IMR-90 (cell line): ENCODE measurements at regions not wholly inside any gene's neighbourhood (a gene's known extent, or its start where the extent isn't known, plus 50 kb on each side); places are given as distances from the start of the nearest gene placed in this dataset.

Experiments used
- ATAC-seq: fragments of 200-7000 bp; cut with Tn5 transposase; 2 replicates; pipeline ENCODE4 v1.9.1; 2020; ENCODE audit warnings: low read depth, mild to moderate bottlenecking, moderate library complexity
- BruUV-seq: library from RNA; stranded (reverse); fragments of 400-500 nt; replicated peaks from 2 replicates; lab custom pipeline; 2021; lab: Mats Ljungman, UMichigan
- CTCF ChIA-PET: fragments of 300-600 bp; formaldehyde crosslinking; extraction: SDS; loops from one replicate; lab custom pipeline; 2021; ENCODE audit warnings: antibody characterized with exemption; lab: Yijun Ruan, JAX
- POLR2A ChIA-PET: fragments of 300-600 bp; sonication (Branson Sonifier 250); formaldehyde crosslinking; loops from one replicate; lab custom pipeline; 2022; ENCODE audit warnings: antibody characterized with exemption; ENCODE audit not compliant: unreplicated experiment; lab: Charles Lee
- DNase-seq: peaks from one replicate; pipeline ENCODE4 v3.0.0; 2013
- H2AFZ ChIP-seq: replicated peaks from 2 replicates; pipeline ENCODE3; 2013; ENCODE audit warnings: low read length, mild to moderate bottlenecking; ENCODE audit not compliant: poor library complexity
- H2AK5ac ChIP-seq: 2 replicates; pipeline ENCODE4 v1.6.1; 2013; ENCODE audit warnings: low read depth, low read length, inconsistent platforms
- H2AK9ac ChIP-seq: replicated peaks from 2 replicates; pipeline ENCODE3; 2013; ENCODE audit warnings: mild to moderate bottlenecking, low read depth, low read length, moderate library complexity; ENCODE audit not compliant: poor library complexity
- H2BK120ac ChIP-seq: 2 replicates; pipeline ENCODE4 v1.6.1; 2013; ENCODE audit warnings: low read depth, low read length, inconsistent platforms
- H2BK15ac ChIP-seq: 3 replicates; pipeline ENCODE4 v1.6.1; 2013; ENCODE audit warnings: low read depth, low read length, inconsistent platforms
- H2BK20ac ChIP-seq: 2 replicates; pipeline ENCODE4 v1.6.1; 2013; ENCODE audit warnings: low read depth, mild to moderate bottlenecking, inconsistent platforms, low read length, moderate library complexity
- H2BK5ac ChIP-seq: 2 replicates; pipeline ENCODE4 v1.6.1; 2013; ENCODE audit warnings: mild to moderate bottlenecking, low read depth, low read length, inconsistent platforms; ENCODE audit not compliant: poor library complexity, severe bottlenecking
- H3K14ac ChIP-seq: replicated peaks from 2 replicates; pipeline ENCODE4 v1.6.1; 2013; ENCODE audit warnings: low read depth, low read length, inconsistent platforms
- H3K18ac ChIP-seq: 2 replicates; pipeline ENCODE4 v1.6.1; 2013; ENCODE audit warnings: low read depth, low read length, control low read depth
- H3K23ac ChIP-seq: 2 replicates; pipeline ENCODE4 v1.6.1; 2013; ENCODE audit warnings: low read depth, low read length, inconsistent platforms
- H3K27ac ChIP-seq: 2 replicates; pipeline ENCODE4 v1.5.1; 2013; ENCODE audit warnings: mild to moderate bottlenecking, control low read depth, low read length; ENCODE audit not compliant: insufficient read depth
- H3K27me3 ChIP-seq: 2 replicates; pipeline ENCODE4 v1.6.1; 2013; ENCODE audit warnings: low read length; ENCODE audit not compliant: control insufficient read depth, insufficient read depth
- H3K36me3 ChIP-seq: 2 replicates; pipeline ENCODE4 v1.6.1; 2013; ENCODE audit warnings: low read length, mixed read lengths; ENCODE audit not compliant: control insufficient read depth, insufficient read depth
- H3K4ac ChIP-seq: 2 replicates; pipeline ENCODE4 v1.6.1; 2013; ENCODE audit warnings: low read depth, low read length, inconsistent platforms
- H3K4me1 ChIP-seq: 2 replicates; pipeline ENCODE4 v1.6.1; 2013; ENCODE audit warnings: low read length, mixed read lengths; ENCODE audit not compliant: control insufficient read depth, insufficient read depth
- H3K4me2 ChIP-seq: 2 replicates; pipeline ENCODE4 v1.6.1; 2013; ENCODE audit warnings: low read depth, mild to moderate bottlenecking, control low read depth, low read length, moderate library complexity
- H3K4me3 ChIP-seq: 2 replicates; pipeline ENCODE4 v1.5.1; 2013; ENCODE audit warnings: low read depth, mild to moderate bottlenecking, control low read depth, low read length, moderate library complexity; ENCODE audit not compliant: insufficient read depth
- H3K56ac ChIP-seq: 2 replicates; pipeline ENCODE4 v1.6.1; 2013; ENCODE audit warnings: low read length, inconsistent platforms; ENCODE audit not compliant: insufficient read depth; ENCODE audit errors: extremely low read depth
- H3K79me1 ChIP-seq, 2 experiments: 2 replicates each; pipeline ENCODE4 v1.6.1; 2013; ENCODE audit warnings: low read length in 2 of 2, inconsistent platforms in 1 of 2, low read depth in 1 of 2
- H3K9ac ChIP-seq: 2 replicates; pipeline ENCODE4 v1.6.1; 2013; ENCODE audit warnings: low read depth, low read length, control low read depth
- H3K9me1 ChIP-seq: 2 replicates; pipeline ENCODE4 v1.6.1; 2013; ENCODE audit warnings: low read length, inconsistent platforms; ENCODE audit not compliant: insufficient read depth
- H3K9me3 ChIP-seq: 2 replicates; pipeline ENCODE4 v1.6.1; 2013; ENCODE audit warnings: low read length; ENCODE audit not compliant: control insufficient read depth, insufficient read depth
- H4K20me1 ChIP-seq: 2 replicates; pipeline ENCODE4 v1.6.1; 2013; ENCODE audit warnings: low read length, inconsistent platforms; ENCODE audit not compliant: insufficient read depth
- H4K5ac ChIP-seq: 2 replicates; pipeline ENCODE4 v1.6.1; 2013; ENCODE audit warnings: mild to moderate bottlenecking, low read depth, low read length, control low read depth
- H4K8ac ChIP-seq, 2 experiments: 2 replicates each; pipeline ENCODE4 v1.6.1; 2013; ENCODE audit warnings: low read depth in 2 of 2, low read length in 2 of 2, control low read depth in 1 of 2, inconsistent platforms in 1 of 2
- H4K91ac ChIP-seq: 2 replicates; pipeline ENCODE4 v1.6.1; 2013; ENCODE audit warnings: low read depth, low read length, inconsistent platforms; ENCODE audit not compliant: insufficient read depth
- BHLHE40 ChIP-seq: fragments of 150-350 bp; IDR thresholded peaks from 2 replicates; pipeline ENCODE4 v1.6.1; 2016; ENCODE audit warnings: mild to moderate bottlenecking, low read depth, low read length
- CEBPB ChIP-seq: IDR thresholded peaks from 2 replicates; pipeline ENCODE4 v1.6.1; 2012; ENCODE audit warnings: low read depth, low read length, improper control_type of control experiment
- CHD1 ChIP-seq: IDR thresholded peaks from 2 replicates; pipeline ENCODE4 v1.6.1; 2012; ENCODE audit warnings: low read depth, low read length, improper control_type of control experiment
- FOS ChIP-seq: fragments of 150-350 bp; IDR thresholded peaks from 2 replicates; pipeline ENCODE4 v1.6.1; 2016; ENCODE audit warnings: low read depth, low read length
- MAFK ChIP-seq: IDR thresholded peaks from 2 replicates; pipeline ENCODE4 v1.6.1; 2012; ENCODE audit warnings: low read depth, low read length, improper control_type of control experiment
- MAZ ChIP-seq: IDR thresholded peaks from 2 replicates; pipeline ENCODE4 v1.6.1; 2012; ENCODE audit warnings: low read depth, mild to moderate bottlenecking, low read length, improper control_type of control experiment, moderate library complexity, borderline replicate concordance
- MXI1 ChIP-seq: IDR thresholded peaks from 2 replicates; pipeline ENCODE4 v1.6.1; 2012; ENCODE audit warnings: low read depth, mild to moderate bottlenecking, low read length, moderate library complexity, borderline replicate concordance
- NFE2L2 ChIP-seq: fragments of 150-350 bp; IDR thresholded peaks from 2 replicates; pipeline ENCODE4 v1.6.1; 2016; ENCODE audit warnings: low read depth, mild to moderate bottlenecking, low read length
- POLR2A ChIP-seq: IDR thresholded peaks from 2 replicates; pipeline ENCODE4 v1.6.1; 2012; ENCODE audit warnings: mild to moderate bottlenecking, low read depth, low read length
- RAD21 ChIP-seq: IDR thresholded peaks from 2 replicates; pipeline ENCODE4 v1.6.1; 2012; ENCODE audit warnings: low read length, improper control_type of control experiment
- RCOR1 ChIP-seq: IDR thresholded peaks from 2 replicates; pipeline ENCODE4 v1.6.1; 2012; ENCODE audit warnings: mild to moderate bottlenecking, low read length, improper control_type of control experiment; ENCODE audit not compliant: insufficient replicate concordance
- RFX5 ChIP-seq: IDR thresholded peaks from 2 replicates; pipeline ENCODE4 v1.8.0; 2012; ENCODE audit warnings: low read depth, mild to moderate bottlenecking, low read length, moderate library complexity
- SMC3 ChIP-seq: fragments of 150-350 bp; IDR thresholded peaks from 2 replicates; pipeline ENCODE4 v1.6.1; 2016; ENCODE audit warnings: low read depth, mild to moderate bottlenecking, antibody characterized with exemption, low read length, moderate library complexity
- WGBS, 2 experiments: methylation state at CpG; one replicate each; pipeline versions ENCODE4 v1.1.5 to v1.1.7; 2013; ENCODE audit warnings: missing lambda C conversion rate in 2 of 2; ENCODE audit not compliant: insufficient read length in 1 of 2; ENCODE audit errors: extremely low coverage in 2 of 2; 5-methylcytosine and 5-hydroxymethylcytosine counted together
- dilution Hi-C: fragments of 300-500 bp; cut with HindIII; formaldehyde crosslinking; loops from one replicate; pipeline ENCODE4 v1.14.3; 2018; ENCODE audit warnings: low sequenced_read_pairs; ENCODE audit not compliant: unreplicated experiment
- in situ Hi-C: fragments of 300-500 bp; cut with MboI; formaldehyde crosslinking; loops from 3 replicates; pipeline ENCODE4 v1.14.3; 2019; ENCODE audit warnings: low sequenced_read_pairs, inconsistent platforms, mixed read lengths
- intact Hi-C: fragments of 100-400 bp; cut with micrococcal nuclease; formaldehyde crosslinking; loops from 2 replicates; pipeline ENCODE4 v1.10.0; 2022
- TF ChIP-seq, protein P1 (sequence below): conservative IDR thresholded peaks from 2 replicates; pipeline ENCODE4 v1.5.1; 2012; ENCODE audit warnings: mild to moderate bottlenecking, low read depth, low read length, improper control_type of control experiment
- TF ChIP-seq, protein P2 (sequence below): fragments of 150-350 bp; IDR thresholded peaks from 2 replicates; pipeline ENCODE4 v1.6.1; 2017; ENCODE audit warnings: mild to moderate bottlenecking, antibody characterized with exemption, low read length, low read depth
- TF ChIP-seq, protein P3 (sequence below): fragments of 150-350 bp; IDR thresholded peaks from 2 replicates; pipeline ENCODE4 v1.6.1; 2016; ENCODE audit warnings: low read depth, mild to moderate bottlenecking, low read length, moderate library complexity, borderline replicate concordance

DNA sequence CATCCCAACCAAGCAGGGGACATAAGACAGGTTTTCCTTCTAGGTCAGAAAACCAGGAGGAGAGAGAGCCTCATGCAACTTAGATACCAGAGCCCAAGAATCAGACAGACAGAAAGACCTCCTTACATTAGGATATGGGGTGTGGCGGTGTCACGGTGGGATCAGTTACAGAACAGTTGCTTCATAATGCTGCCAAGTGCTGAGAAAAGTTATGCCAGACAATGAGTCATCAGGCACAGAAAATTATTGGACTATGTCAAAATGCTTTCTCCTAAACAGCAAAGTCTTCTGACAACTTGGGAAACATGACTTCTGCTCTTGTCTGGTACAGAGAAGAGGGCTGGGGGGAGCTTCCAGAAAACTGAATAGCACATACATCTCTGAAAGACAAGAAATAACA lies 1120.2 kb upstream of the TMPRSS15 start:
- Histone ChIP-seq H4K20me1 (no peaks in the 10 kb centered on the region), H3K56ac (no peak overlapping the region), H4K8ac (no peak overlapping the region), H3K36me3 (no peaks in the 10 kb centered on the region), H3K4ac (no peak overlapping the region), H3K18ac (no peak overlapping the region), H3K4me3 (no peak overlapping the region), H3K27me3 (no peaks in the 10 kb centered on the region), H2AK9ac (no peak overlapping the region), H2AK5ac (no peak overlapping the region), H4K91ac (no peak overlapping the region), H3K23ac (no peak overlapping the region), H3K27ac (no peak overlapping the region), H3K4me2 (no peak overlapping the region), H2BK15ac (no peak overlapping the region), H3K9me3 (peaks cover 2% of the 10 kb centered on the region; the same call in 1 of the 2 replicates), H2BK5ac (no peak overlapping the region), H4K5ac (no peak overlapping the region), H3K9ac (no peak overlapping the region), H2AFZ (no peak overlapping the region), H2BK20ac (no peak overlapping the region), H3K4me1 (no peaks in the 10 kb centered on the region), H3K79me1 (no peaks in the 10 kb centered on the region), H2BK120ac (no peak overlapping the region), H3K9me1 (no peaks in the 10 kb centered on the region), H3K14ac (no peak overlapping the region)
- TF ChIP-seq SMC3 (no peak), FOS (no peak), MAZ (no peak), CEBPB (no peak), MXI1 (no peak), RFX5 (no peak), BHLHE40 (no peak), MAFK (no peak), POLR2A (no peak), NFE2L2 (no peak), CHD1 (no peak), RCOR1 (no peak), RAD21 (no peak)
- TF ChIP-seq, protein P1, sequence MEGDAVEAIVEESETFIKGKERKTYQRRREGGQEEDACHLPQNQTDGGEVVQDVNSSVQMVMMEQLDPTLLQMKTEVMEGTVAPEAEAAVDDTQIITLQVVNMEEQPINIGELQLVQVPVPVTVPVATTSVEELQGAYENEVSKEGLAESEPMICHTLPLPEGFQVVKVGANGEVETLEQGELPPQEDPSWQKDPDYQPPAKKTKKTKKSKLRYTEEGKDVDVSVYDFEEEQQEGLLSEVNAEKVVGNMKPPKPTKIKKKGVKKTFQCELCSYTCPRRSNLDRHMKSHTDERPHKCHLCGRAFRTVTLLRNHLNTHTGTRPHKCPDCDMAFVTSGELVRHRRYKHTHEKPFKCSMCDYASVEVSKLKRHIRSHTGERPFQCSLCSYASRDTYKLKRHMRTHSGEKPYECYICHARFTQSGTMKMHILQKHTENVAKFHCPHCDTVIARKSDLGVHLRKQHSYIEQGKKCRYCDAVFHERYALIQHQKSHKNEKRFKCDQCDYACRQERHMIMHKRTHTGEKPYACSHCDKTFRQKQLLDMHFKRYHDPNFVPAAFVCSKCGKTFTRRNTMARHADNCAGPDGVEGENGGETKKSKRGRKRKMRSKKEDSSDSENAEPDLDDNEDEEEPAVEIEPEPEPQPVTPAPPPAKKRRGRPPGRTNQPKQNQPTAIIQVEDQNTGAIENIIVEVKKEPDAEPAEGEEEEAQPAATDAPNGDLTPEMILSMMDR: no peak
- TF ChIP-seq, protein P2, sequence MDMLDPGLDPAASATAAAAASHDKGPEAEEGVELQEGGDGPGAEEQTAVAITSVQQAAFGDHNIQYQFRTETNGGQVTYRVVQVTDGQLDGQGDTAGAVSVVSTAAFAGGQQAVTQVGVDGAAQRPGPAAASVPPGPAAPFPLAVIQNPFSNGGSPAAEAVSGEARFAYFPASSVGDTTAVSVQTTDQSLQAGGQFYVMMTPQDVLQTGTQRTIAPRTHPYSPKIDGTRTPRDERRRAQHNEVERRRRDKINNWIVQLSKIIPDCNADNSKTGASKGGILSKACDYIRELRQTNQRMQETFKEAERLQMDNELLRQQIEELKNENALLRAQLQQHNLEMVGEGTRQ: no peak
- TF ChIP-seq, protein P3, sequence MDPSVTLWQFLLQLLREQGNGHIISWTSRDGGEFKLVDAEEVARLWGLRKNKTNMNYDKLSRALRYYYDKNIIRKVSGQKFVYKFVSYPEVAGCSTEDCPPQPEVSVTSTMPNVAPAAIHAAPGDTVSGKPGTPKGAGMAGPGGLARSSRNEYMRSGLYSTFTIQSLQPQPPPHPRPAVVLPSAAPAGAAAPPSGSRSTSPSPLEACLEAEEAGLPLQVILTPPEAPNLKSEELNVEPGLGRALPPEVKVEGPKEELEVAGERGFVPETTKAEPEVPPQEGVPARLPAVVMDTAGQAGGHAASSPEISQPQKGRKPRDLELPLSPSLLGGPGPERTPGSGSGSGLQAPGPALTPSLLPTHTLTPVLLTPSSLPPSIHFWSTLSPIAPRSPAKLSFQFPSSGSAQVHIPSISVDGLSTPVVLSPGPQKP: no peak
- ChIA-PET POLR2A (no interaction called here), CTCF (no interaction called here)
- in situ Hi-C loops (no loop called here), intact Hi-C loops (no loop called here), dilution Hi-C loops (no loop called here)
- no CpG with 5 or more reads among the region's 2 CpGs for WGBS, 2 experiments
- DNase-seq: no peak
- BruUV-seq: no TSS peak
- ATAC-seq: no peak
